ENCODE measurements at regions not wholly inside any gene's neighbourhood (a gene's known extent, or its start where the extent isn't known, plus 50 kb on each side); places are given as distances from the start of the nearest gene placed in this dataset.

DNA sequence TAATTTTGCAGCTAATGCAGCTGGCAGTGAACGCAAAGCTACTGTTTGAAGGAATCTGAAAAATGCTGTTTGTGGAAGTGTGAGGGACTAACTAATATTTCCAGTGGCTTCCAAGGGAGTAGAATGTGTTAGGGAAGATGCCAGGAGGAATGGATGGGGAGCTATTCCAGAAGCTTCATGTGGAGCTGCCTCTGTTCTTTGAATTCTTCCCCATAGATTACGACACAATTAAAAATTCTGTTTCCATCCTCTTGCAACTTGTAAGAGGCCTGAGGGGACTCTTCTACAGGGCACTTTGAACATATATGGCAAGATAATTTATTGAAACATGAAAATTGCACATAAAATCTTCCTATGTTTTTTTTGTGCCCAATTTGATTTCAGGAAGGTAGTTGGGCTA, 74.3 kb upstream of the CTXND1 start:
- TF ChIP-seq TAF1 (IDR thresholded peaks at IDR 0.05; ENCODE audit: borderline replicate concordance, insufficient read depth, low read length) = no peak
- TF ChIP-seq POLR2AphosphoS5 (IDR thresholded peaks at IDR 0.05; ENCODE audit: low read depth, low read length) = no peak
- TF ChIP-seq, protein P1, sequence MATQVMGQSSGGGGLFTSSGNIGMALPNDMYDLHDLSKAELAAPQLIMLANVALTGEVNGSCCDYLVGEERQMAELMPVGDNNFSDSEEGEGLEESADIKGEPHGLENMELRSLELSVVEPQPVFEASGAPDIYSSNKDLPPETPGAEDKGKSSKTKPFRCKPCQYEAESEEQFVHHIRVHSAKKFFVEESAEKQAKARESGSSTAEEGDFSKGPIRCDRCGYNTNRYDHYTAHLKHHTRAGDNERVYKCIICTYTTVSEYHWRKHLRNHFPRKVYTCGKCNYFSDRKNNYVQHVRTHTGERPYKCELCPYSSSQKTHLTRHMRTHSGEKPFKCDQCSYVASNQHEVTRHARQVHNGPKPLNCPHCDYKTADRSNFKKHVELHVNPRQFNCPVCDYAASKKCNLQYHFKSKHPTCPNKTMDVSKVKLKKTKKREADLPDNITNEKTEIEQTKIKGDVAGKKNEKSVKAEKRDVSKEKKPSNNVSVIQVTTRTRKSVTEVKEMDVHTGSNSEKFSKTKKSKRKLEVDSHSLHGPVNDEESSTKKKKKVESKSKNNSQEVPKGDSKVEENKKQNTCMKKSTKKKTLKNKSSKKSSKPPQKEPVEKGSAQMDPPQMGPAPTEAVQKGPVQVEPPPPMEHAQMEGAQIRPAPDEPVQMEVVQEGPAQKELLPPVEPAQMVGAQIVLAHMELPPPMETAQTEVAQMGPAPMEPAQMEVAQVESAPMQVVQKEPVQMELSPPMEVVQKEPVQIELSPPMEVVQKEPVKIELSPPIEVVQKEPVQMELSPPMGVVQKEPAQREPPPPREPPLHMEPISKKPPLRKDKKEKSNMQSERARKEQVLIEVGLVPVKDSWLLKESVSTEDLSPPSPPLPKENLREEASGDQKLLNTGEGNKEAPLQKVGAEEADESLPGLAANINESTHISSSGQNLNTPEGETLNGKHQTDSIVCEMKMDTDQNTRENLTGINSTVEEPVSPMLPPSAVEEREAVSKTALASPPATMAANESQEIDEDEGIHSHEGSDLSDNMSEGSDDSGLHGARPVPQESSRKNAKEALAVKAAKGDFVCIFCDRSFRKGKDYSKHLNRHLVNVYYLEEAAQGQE (IDR thresholded peaks at IDR 0.05; ENCODE audit: insufficient read depth in 1 of 2, low read depth in 2 of 2, low read length in 2 of 2) = no peak
- no peak for TF ChIP-seq FOXP2 (optimal IDR thresholded peaks at IDR 0.05; ENCODE audit: borderline replicate concordance, extremely low read depth, extremely low read length, insufficient read depth)
- no peak for TF ChIP-seq SIN3A (IDR thresholded peaks at IDR 0.05; ENCODE audit: borderline replicate concordance, insufficient read depth, low read length)
